K562 (cell line): ENCODE measurements at regions not wholly inside any gene's neighbourhood (a gene's known extent, or its start where the extent isn't known, plus 50 kb on each side); places are given as distances from the start of the nearest gene placed in this dataset.

Source experiments
- MYNN ChIP-seq, 2 experiments: sonication (generic); formaldehyde crosslinking in 1 of 2; IDR thresholded peaks; 2 replicates each; pipeline versions ENCODE4 v1.5.0 to v1.6.1; 2016 to 2020; ENCODE audit warnings: antibody characterized with exemption in 1 of 2, missing genetic modification reagents in 1 of 2
- POLR2G ChIP-seq: fragments of 200-400 bp; formaldehyde crosslinking; IDR thresholded peaks from 2 replicates; pipeline ENCODE4 v1.6.1; 2017; ENCODE audit warnings: low read depth, mild to moderate bottlenecking, antibody characterized with exemption, low read length, moderate library complexity
- RBM17 ChIP-seq: fragments of 200-400 bp; formaldehyde crosslinking; IDR thresholded peaks from 2 replicates; pipeline ENCODE4 v1.6.1; 2017; ENCODE audit warnings: low read depth, mild to moderate bottlenecking, low read length, borderline replicate concordance
- TBP ChIP-seq: optimal IDR thresholded peaks from 2 replicates; pipeline ENCODE3; 2011; ENCODE audit warnings: low read depth, low read length, improper control_type of control experiment
- TF ChIP-seq, protein P1 (sequence below), 3 experiments: fragments of 200-800 bp in 1 of 3; sonication (Bioruptor generic) in 1 of 3; sonication (generic) in 1 of 3; formaldehyde crosslinking in 1 of 3; IDR thresholded peaks; 2 replicates each; pipeline versions ENCODE4 v1.6.1 to v1.8.0; 2016 to 2022; ENCODE audit warnings: mild to moderate bottlenecking in 2 of 3, missing compliant biosample characterization in 2 of 3, missing genetic modification characterization in 2 of 3, missing genetic modification reagents in 1 of 3
- TF ChIP-seq, protein P2 (sequence below): fragments of 450-650 bp; IDR thresholded peaks from 2 replicates; pipeline ENCODE4 v1.6.1; 2016; ENCODE audit warnings: mild to moderate bottlenecking, moderate library complexity
- TF ChIP-seq, protein P3 (sequence below): fragments of 250-450 bp; sonication (Bioruptor Pico); IDR thresholded peaks from 2 replicates; pipeline ENCODE4 v1.8.0; 2022; ENCODE audit warnings: moderate library complexity, mild to moderate bottlenecking, inconsistent platforms
- TF ChIP-seq, protein P4 (sequence below): sonication (generic); formaldehyde crosslinking; IDR thresholded peaks from 2 replicates; pipeline ENCODE4 v1.4.0; 2020; ENCODE audit warnings: mild to moderate bottlenecking, missing genetic modification reagents

DNA sequence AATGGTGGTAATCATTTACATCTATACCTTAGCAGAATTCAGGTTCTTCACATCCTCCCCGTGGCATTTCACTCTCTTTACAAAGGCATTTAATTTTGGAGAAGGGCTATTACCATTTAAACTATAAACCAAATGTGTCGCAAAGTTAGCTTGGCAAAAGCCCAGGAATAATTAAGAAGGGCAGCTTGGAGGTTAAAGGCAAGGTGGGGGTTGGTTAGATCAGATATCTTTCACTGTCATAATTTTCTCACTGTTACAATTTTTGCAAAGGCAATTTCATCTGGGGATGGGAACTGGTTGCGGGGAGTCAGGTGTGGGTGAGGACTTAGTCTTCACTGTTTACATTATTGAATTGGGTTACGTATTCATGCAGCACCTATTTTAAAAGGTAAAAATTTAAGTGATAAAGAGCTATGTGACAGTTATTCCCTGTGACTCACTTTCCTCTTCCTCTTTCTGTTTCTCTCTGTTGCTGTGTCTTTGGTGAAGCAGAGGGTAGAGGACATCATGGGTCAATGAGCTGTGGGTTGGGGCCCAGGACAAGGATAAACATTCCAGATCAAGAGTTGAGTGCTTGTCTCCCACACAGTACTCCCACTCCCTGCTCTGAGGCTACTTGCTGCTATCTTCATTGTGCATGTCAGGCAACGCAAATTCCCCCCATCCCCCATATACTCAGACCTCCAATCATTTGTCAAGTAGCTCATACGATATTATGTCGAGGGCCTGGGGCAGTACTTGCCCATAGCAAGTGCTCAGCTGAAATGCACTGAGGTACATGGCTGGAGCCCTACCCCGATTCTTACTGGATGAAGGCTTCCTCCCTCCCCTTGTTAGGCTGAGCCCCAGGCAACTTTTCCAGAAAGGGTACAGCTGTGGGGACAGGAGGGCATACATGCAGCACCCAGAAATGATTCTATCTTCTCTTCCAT lies 223.1 kb upstream of the MYLIP start (continued):
- TF ChIP-seq POLR2G: no peak
- peak; percentile 90 for TF ChIP-seq MYNN (IDR thresholded peaks at IDR 0.05)
- no peak for TF ChIP-seq MYNN (CRISPR knock-in tag; IDR thresholded peaks at IDR 0.05)
- TF ChIP-seq RBM17: no peak
- TF ChIP-seq, protein P1, sequence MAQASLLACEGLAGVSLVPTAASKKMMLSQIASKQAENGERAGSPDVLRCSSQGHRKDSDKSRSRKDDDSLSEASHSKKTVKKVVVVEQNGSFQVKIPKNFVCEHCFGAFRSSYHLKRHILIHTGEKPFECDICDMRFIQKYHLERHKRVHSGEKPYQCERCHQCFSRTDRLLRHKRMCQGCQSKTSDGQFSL (CRISPR knock-in tag; IDR thresholded peaks at IDR 0.05): 0 out of 2 replicates have a peak, but pooled peaks have one; percentile 10
- TF ChIP-seq, protein P1 (tag; IDR thresholded peaks at IDR 0.05): no peak
- TF ChIP-seq TBP: peak; percentile 20
- TF ChIP-seq, protein P2, sequence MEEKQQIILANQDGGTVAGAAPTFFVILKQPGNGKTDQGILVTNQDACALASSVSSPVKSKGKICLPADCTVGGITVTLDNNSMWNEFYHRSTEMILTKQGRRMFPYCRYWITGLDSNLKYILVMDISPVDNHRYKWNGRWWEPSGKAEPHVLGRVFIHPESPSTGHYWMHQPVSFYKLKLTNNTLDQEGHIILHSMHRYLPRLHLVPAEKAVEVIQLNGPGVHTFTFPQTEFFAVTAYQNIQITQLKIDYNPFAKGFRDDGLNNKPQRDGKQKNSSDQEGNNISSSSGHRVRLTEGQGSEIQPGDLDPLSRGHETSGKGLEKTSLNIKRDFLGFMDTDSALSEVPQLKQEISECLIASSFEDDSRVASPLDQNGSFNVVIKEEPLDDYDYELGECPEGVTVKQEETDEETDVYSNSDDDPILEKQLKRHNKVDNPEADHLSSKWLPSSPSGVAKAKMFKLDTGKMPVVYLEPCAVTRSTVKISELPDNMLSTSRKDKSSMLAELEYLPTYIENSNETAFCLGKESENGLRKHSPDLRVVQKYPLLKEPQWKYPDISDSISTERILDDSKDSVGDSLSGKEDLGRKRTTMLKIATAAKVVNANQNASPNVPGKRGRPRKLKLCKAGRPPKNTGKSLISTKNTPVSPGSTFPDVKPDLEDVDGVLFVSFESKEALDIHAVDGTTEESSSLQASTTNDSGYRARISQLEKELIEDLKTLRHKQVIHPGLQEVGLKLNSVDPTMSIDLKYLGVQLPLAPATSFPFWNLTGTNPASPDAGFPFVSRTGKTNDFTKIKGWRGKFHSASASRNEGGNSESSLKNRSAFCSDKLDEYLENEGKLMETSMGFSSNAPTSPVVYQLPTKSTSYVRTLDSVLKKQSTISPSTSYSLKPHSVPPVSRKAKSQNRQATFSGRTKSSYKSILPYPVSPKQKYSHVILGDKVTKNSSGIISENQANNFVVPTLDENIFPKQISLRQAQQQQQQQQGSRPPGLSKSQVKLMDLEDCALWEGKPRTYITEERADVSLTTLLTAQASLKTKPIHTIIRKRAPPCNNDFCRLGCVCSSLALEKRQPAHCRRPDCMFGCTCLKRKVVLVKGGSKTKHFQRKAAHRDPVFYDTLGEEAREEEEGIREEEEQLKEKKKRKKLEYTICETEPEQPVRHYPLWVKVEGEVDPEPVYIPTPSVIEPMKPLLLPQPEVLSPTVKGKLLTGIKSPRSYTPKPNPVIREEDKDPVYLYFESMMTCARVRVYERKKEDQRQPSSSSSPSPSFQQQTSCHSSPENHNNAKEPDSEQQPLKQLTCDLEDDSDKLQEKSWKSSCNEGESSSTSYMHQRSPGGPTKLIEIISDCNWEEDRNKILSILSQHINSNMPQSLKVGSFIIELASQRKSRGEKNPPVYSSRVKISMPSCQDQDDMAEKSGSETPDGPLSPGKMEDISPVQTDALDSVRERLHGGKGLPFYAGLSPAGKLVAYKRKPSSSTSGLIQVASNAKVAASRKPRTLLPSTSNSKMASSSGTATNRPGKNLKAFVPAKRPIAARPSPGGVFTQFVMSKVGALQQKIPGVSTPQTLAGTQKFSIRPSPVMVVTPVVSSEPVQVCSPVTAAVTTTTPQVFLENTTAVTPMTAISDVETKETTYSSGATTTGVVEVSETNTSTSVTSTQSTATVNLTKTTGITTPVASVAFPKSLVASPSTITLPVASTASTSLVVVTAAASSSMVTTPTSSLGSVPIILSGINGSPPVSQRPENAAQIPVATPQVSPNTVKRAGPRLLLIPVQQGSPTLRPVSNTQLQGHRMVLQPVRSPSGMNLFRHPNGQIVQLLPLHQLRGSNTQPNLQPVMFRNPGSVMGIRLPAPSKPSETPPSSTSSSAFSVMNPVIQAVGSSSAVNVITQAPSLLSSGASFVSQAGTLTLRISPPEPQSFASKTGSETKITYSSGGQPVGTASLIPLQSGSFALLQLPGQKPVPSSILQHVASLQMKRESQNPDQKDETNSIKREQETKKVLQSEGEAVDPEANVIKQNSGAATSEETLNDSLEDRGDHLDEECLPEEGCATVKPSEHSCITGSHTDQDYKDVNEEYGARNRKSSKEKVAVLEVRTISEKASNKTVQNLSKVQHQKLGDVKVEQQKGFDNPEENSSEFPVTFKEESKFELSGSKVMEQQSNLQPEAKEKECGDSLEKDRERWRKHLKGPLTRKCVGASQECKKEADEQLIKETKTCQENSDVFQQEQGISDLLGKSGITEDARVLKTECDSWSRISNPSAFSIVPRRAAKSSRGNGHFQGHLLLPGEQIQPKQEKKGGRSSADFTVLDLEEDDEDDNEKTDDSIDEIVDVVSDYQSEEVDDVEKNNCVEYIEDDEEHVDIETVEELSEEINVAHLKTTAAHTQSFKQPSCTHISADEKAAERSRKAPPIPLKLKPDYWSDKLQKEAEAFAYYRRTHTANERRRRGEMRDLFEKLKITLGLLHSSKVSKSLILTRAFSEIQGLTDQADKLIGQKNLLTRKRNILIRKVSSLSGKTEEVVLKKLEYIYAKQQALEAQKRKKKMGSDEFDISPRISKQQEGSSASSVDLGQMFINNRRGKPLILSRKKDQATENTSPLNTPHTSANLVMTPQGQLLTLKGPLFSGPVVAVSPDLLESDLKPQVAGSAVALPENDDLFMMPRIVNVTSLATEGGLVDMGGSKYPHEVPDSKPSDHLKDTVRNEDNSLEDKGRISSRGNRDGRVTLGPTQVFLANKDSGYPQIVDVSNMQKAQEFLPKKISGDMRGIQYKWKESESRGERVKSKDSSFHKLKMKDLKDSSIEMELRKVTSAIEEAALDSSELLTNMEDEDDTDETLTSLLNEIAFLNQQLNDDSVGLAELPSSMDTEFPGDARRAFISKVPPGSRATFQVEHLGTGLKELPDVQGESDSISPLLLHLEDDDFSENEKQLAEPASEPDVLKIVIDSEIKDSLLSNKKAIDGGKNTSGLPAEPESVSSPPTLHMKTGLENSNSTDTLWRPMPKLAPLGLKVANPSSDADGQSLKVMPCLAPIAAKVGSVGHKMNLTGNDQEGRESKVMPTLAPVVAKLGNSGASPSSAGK: peak; percentile 61
- TF ChIP-seq, protein P3, sequence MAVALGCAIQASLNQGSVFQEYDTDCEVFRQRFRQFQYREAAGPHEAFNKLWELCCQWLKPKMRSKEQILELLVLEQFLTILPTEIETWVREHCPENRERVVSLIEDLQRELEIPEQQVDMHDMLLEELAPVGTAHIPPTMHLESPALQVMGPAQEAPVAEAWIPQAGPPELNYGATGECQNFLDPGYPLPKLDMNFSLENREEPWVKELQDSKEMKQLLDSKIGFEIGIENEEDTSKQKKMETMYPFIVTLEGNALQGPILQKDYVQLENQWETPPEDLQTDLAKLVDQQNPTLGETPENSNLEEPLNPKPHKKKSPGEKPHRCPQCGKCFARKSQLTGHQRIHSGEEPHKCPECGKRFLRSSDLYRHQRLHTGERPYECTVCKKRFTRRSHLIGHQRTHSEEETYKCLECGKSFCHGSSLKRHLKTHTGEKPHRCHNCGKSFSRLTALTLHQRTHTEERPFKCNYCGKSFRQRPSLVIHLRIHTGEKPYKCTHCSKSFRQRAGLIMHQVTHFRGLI (CRISPR knock-in tag): 0 out of 2 replicates have a peak, but pooled peaks have one; percentile 56
- TF ChIP-seq, protein P4, sequence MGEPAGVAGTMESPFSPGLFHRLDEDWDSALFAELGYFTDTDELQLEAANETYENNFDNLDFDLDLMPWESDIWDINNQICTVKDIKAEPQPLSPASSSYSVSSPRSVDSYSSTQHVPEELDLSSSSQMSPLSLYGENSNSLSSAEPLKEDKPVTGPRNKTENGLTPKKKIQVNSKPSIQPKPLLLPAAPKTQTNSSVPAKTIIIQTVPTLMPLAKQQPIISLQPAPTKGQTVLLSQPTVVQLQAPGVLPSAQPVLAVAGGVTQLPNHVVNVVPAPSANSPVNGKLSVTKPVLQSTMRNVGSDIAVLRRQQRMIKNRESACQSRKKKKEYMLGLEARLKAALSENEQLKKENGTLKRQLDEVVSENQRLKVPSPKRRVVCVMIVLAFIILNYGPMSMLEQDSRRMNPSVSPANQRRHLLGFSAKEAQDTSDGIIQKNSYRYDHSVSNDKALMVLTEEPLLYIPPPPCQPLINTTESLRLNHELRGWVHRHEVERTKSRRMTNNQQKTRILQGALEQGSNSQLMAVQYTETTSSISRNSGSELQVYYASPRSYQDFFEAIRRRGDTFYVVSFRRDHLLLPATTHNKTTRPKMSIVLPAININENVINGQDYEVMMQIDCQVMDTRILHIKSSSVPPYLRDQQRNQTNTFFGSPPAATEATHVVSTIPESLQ (CRISPR knock-in tag): no peak
